HG03139 (cell line): ENCODE measurements at regions not wholly inside any gene's neighbourhood (a gene's known extent, or its start where the extent isn't known, plus 50 kb on each side); places are given as distances from the start of the nearest gene placed in this dataset.
A peak's percentile ranks its signal among the peaks of the same experiment; 100 is the strongest.

ENCODE experiments used
- ATAC-seq: cut with Tn5 transposase; IDR thresholded peaks from one replicate; pipeline ENCODE4 v1.9.1; 2021; ENCODE audit not compliant: unreplicated experiment

DNA sequence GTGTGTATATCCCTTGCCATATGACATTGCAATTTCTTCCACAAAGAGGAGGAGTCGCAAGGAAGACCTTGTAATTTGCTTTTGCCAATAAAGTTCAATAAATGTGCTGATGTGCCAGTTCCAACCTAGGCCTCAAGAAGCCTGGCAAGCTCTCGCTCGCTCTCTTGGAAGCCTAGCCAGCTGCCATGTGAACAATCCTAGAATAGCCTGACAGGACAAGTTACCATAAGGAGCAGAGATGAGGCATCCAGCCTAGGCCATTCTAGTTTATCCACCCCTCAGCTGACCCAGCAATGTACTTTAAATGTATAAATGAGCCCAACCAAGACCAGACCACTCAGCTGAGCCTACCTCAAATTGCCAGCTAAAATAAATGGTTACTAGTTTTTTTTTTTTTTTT lies 145.7 kb upstream of the QRFPR start:
- ATAC-seq, result no peak

DNA sequence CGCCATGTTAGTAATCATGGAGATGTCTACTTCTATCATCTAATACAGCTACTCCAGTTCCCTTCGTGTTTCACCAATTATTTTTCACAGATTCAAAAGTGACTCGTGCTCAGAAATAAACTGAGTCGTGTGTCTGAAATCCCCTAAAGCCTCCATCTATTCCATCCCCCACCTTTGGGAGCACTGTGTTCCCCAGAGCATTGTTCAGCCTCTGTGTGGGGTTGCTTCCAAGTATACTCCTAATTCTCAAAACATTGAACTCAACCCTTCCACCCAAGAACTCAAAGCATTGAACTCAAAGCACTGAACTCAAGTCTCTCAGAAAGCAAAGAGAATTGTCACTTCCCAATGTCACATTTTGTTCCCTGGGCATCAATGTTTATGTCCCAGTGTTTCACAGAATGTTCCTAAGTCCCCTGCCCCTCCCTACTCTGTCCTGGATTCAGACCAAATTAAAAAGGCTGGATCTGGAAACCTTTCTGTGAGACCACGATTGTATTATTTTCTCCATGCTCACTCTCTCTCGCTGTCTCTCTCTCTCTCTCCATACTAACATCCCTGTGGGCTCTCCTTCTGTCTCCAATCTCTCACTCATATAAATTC lies 138.5 kb upstream of the QRFPR start:
- ATAC-seq, result no peak

GRCh38 chr4:121517241-121517640 lies 136.4 kb upstream of the QRFPR start:
- ATAC-seq, result no peak

GRCh38 chr4:121514443-121514842 lies 133.6 kb upstream of the QRFPR start:
- no peak for ATAC-seq

DNA sequence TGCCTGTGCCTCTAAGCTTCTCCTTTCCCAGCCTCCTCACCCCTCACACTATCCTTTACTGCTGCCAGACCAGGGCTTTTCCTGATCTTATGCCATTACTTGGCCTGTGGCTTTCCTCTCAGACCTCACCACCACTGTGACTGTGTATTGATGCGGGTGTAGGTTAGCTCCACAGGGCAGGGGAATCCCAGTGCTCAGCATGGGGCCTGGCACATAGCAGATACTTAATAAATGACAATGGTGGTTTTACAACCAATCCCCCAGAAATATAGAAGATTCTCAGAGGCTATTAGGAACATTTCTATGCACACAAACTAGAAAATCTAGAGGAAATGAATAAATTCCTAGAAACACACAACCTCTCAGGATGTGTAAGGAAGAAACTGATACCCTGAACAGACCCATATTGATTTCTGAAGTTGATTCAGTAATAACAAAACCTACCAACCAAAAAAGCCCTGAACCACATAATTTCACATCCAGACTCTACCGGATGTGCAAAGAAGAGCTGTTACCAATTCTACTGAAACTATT lies 129.6 kb upstream of the QRFPR start:
- ATAC-seq, result no peak

GRCh38 chr4:121485190-121485804 lies 104.5 kb upstream of the QRFPR start:
- no peak for ATAC-seq

DNA sequence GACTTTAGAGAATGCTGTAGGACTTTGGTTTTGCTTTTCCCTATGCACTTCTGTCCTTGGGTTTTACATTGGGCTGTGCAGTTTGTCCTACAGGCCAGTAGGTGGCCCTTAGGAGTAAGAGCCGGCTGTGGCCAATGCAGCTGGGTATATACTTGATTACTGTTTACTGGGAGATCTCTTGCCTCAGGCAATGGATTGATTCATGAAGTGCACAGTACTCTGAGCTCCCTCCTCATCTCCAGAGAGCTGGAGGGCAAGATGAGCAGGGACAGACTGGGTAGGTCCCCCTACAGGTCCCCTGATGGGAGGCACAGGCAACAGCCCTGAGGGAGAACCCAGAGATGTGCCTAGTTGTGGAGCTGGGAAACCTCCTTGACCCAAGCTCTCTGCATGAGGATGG lies 103.8 kb upstream of the QRFPR start:
- peak; percentile 95 for ATAC-seq

GRCh38 chr4:121479808-121480207 lies 99.0 kb upstream of the QRFPR start:
- no peak for ATAC-seq

- ATAC-seq, result no peak
Measured at GRCh38 chr4:121477480-121477879, 96.7 kb upstream of the QRFPR start.

- ATAC-seq, result no peak
Measured at GRCh38 chr4:121477079-121477478, 96.3 kb upstream of the QRFPR start.

- ATAC-seq, result no peak
Measured at GRCh38 chr4:121472937-121473721, 92.3 kb upstream of the QRFPR start.

GRCh38 chr4:121464854-121465253 lies 84.0 kb upstream of the QRFPR start:
- ATAC-seq, result no peak

- ATAC-seq, result peak; percentile 80
Measured at GRCh38 chr4:121462660-121463261, 81.9 kb upstream of the QRFPR start.

GRCh38 chr4:121459026-121459425 lies 78.2 kb upstream of the QRFPR start:
- no peak for ATAC-seq

- ATAC-seq, result no peak
Measured at GRCh38 chr4:121457278-121457875, 76.6 kb upstream of the QRFPR start.

DNA sequence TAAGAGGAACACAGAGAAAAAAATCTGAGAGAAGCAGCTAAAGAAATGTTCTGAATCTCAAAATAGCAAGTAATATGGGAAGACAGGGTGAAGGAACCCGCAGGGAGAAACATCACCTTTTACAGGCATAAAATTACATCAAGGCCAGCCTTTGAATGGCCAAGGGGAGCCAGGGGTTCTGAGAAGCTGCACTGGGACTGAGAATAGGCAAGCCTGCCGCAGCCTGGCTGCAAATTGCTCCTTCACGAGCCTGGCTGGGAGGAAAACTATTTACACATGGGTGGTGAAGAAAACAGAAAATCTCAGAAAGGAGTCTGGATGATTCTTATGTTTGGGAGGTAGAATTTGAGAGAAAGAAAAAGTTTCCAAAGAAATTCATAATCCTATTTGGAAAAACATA lies 74.5 kb upstream of the QRFPR start:
- ATAC-seq, result no peak

DNA sequence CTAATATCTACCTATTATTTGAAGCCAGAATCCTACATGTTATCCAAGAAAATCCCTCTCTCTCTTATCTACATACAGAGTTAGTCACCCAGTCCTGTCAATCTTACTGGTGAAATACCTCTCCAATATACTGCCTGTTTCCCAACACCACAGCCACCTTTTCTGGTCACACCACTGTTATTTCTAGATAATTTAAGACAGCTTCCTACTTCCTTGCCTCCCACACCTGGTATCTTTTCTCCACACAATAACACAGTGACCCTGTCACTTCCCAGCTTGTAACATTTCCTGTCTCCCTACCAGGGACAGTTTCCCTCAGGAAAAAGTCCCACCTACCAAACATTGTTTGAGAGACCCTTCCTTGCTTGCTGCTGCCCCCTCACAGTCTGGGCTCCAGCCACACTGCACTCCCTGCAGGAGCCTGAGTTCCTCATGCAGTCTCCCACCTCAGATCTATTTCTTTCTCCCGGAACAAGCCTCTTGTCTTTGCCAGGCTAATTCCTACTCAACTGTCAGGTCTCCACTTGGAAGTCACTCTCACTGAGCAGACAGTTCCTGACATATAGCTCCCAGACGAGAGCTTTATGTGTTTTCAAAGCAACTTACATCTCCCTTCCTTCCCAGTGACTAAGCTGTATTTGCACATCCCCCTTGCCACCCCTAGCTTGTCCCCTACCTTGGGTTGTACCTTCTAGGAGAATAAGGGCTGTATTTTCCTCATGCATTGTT lies 73.6 kb upstream of the QRFPR start:
- no peak for ATAC-seq

DNA sequence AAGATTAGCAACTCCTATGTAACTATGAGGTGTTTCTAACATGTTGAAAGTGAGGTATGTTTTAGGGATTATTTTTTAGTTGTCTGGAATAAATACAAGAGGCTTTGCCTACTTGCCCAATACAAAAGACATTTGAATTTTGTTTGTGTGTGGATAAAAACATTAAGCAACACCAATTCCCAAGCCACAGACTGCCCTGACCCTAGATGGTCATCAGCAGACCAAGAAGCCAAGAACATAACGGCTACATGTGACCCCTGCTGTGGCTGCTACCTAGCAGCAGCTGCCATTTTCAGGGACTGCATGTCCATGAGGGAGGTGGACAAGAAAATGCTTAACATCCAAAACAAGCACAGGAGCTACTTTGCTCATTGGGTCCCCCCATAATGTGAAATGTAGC lies 70.5 kb upstream of the QRFPR start:
- no peak for ATAC-seq

- no peak for ATAC-seq
Measured at GRCh38 chr4:121449416-121449815, 68.6 kb upstream of the QRFPR start.

GRCh38 chr4:121448231-121448630 lies 67.4 kb upstream of the QRFPR start:
- ATAC-seq, result no peak

- ATAC-seq, result no peak
Measured at GRCh38 chr4:121439669-121440068, 58.9 kb upstream of the QRFPR start.
